NCI-H146 treated with DMSO at 0.1 percent for 48 hours (cell line): ENCODE measurements at regions not wholly inside any gene's neighbourhood (a gene's known extent, or its start where the extent isn't known, plus 50 kb on each side); places are given as distances from the start of the nearest gene placed in this dataset.

Experiments
- DNase-seq: peaks from one replicate; lab custom pipeline; 2025; ENCODE audit not compliant: unreplicated experiment; lab: John Stamatoyannopoulos, UW

DNA sequence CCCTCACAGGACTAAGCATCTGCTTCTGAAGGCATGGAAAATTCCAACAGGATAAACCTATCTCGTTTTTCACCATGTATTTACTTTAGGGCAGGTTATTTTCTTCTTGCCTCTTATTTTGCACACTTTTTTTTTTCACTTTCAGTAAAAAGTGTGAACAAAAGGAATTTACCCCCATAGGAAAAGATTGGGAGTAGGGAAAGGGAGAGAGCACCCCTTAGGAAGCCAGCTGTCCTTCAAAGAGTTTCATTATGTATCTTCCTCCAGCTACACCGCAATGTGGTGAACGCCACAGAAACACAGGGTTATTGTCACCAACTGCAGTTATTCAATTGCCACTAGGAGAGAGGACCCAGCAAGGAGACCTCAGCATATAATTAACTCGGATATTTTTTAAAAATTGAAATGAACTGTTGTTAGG lies 286.2 kb upstream of the VRK2 start:
- DNase-seq = no peak

DNA sequence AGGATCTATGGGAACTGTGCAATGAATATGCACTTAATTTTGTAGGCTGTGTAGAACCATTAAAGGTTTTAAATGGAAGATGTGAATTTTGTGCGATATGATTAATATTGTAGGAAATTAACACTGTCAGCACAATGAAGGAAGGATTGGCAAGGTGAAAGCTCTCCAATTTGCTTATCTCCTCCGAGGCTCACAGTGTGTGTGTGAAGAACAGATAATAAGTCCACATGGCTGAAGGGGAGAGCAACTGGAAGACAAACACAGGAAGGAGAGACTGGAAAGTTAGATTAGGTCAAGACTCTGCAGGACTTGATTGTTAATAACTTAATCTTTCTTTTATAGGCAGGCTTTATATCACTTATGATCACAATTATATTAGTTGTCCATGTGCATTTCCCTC lies 269.7 kb upstream of the VRK2 start:
- DNase-seq = peak; percentile 62

DNA sequence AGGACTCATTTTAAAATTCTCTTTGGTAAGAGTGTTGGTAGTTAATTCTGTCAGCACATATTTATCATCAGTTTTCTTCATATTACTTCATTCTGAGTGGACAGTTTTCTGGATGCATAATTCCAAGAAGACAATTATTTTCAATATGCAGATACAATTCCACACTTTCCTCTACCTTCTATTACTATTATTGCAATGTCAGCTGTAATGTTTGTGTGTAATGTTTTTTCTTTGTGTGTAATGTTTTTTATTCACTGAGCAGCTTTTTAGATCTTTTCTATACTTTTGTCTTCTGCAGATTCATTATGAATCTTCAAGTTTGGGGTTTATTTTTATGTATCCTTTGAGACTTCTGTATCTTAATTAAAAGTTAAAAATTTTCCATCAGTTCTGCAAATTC lies 264.0 kb upstream of the VRK2 start:
- DNase-seq = no peak

DNA sequence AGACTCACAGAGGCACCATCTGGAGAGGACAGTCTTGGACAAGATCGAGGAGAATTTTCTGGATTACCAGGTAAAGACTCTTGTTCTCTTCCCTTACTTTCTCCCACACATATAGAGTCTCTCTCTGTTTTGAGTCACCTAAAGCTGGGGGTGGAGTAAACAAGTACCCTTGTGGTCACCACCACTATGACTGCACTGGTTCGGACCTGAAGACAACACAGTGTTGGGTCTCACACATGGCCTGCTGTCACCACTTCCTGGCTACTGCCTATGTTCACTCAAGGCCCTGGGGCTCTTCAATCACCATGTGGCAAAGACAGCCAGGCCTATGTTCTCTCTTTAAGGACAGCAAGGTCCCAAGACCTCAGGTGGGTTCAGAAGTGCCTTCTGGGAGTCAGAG lies 253.3 kb upstream of the VRK2 start:
- no peak for DNase-seq

DNA sequence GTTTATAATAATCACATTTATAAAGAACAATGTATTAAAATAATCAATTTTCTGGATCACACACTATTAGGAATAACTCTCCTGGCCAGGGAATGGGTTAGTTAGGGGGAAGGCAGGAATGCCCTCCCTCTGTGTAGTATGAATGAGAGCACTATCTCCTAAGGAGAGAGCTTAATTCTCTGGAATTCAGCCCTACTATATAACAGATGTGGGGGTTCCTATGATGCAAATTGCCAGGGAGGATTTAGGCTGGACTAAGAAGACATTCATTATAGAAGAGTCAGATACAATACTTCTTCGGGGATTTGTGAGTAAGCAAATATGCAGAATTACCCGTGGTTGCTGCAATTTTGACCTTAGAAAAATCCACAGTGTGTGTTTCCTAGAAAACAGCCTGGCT lies 250.1 kb upstream of the VRK2 start:
- DNase-seq = no peak

DNA sequence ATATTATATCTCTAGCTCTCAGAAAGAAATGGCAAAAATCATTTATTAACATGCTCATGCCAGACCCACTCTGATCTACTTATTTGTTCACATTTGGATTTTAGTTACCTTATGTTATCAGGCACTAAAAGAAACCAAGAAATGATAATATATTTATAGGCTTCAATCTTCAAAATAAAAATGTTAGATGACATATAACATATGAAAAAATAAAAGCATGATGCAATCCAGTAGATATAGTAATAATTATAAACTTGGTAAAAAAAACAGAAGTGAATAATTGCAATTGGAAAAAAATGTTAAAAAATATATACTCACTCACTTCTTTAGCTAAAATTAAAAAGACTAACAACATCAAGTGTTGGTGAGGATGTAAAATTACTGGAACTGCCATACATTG lies 248.3 kb upstream of the VRK2 start:
- DNase-seq = no peak

DNA sequence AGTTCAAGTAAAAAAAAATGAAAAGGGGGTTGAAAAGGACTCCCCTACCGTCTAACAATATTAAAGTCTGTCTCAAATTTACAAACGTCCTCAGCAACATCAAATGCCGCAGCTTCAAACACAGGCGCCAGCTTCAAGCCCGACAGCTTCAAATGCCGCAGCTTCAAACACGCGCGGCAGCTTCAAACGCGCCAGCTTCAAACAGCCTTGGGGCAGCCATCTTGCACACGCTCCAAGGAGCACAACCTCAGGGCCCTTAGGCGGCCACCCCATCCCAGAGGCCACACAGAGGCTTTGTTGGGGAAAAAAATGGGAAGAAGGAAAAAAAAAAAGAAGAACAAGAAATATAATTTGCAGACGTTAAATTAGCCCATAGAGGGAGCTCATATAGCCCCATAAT lies 244.4 kb upstream of the VRK2 start:
- no peak for DNase-seq

DNA sequence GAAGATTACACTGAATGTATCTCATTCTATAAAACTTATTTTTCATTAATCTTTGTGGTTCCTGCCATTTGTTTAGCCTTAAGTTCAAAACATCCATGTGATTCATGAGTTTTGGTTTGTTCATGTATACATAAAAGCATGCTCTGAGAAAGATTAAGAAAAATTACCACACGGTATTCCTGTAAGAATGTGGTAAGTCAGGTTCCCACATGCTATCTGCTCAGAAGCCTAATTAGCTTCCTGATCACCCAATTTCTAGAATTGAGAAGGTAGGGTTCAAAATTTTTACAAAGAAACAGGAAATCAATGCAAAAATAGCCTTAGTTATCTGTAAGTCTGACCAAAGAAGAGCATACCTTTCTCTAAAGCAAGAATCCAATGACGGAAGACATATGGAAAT lies 241.6 kb upstream of the VRK2 start:
- no peak for DNase-seq

DNA sequence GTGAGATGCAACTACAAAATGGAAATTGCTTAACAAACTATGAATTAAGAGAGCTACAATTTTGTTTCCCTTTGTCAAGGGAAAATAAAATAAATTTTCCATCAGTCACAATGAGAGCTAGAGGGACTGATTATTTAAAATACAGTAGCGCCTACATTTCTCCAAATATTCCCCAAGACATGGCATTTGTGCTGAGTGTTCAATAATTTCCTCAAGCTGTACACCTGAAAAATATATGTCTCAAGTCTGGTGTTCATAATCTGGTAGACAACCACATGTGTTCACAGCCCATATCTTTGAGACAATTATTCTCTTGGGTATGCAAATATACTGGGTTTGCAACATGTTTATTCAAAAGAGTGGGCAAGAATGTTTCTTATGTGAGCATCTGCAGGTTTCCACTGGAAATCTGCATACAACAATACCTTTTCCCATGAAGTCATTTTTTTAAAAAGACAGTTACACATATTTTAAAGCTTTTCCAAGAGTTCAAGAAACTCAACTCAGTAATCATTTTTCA lies 240.1 kb upstream of the VRK2 start:
- DNase-seq = no peak

DNA sequence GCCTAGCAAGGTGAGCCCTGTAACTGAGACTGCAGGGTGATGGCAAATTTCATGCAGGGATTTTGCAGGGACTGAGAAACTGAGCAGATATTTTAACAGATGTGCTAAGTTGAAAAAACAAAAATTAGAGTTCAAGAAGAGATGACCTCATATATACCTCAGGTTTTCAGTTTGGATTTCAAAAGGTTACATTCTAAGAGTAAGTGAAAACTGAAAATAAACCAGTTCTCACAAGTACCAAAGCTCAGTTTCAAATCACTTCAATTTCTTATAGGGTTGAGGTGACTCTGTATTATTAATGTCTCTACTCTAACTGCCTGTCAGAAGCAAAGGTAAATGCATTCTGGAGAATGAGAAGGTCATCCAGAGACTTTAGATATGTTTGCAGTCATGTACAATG lies 237.4 kb upstream of the VRK2 start:
- no peak for DNase-seq

DNA sequence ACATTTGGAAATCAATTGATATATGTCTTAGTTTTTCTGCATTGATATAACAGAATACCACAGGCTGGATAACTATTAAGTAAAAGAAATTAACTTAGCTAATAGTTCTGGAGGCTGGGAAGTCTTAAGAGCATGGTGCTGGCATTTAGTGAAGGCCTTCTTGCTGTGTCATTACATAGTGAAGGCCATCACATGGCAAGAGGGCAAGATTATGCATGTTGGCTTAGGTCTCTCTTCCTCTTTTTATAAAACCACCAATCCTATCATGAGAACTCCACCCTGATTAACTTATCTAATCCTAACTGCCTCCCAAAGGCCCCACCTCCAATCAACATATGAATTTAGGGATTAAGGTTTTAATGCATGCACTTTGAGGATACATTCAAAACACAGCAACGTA lies 225.5 kb upstream of the VRK2 start:
- DNase-seq = no peak

DNA sequence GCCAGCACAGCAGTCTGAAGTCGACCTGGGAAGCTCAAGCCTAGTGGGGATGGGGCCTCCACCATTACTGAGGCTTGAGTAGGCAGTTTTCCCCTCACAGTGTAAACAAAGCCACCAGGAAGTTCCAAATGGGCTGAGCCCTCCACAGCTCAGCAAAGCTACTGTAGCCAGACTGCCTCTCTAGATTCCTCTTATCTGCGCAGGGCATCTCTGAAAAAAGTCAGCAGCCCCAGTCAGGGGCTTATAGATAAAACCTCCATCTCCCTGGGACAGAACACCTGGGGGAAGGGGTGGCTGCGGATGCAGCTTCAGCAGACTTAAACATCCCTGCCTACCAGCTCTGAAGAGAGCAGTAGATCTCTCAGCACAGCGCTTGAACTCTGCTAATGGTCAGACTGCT lies 218.4 kb upstream of the VRK2 start:
- DNase-seq = no peak

DNA sequence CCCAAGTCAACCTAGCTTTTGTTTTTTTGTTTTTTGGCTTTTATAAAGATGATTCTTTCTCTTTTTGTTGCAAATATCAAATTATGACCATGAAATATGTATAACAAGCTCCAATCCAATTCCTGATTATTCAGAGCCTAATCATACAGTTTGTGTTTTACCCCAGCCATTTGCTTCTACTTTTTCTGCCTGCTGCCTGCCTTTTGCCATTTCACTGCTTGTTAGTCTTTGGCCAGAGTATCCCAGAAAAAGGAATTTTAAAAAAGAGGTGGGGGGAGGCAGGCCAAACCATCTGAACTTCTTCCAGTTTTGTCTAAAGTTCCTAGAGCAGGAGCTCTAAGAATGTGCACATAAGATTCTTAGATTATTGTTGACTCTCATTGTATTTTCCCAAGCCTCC lies 211.9 kb upstream of the VRK2 start:
- no peak for DNase-seq

DNA sequence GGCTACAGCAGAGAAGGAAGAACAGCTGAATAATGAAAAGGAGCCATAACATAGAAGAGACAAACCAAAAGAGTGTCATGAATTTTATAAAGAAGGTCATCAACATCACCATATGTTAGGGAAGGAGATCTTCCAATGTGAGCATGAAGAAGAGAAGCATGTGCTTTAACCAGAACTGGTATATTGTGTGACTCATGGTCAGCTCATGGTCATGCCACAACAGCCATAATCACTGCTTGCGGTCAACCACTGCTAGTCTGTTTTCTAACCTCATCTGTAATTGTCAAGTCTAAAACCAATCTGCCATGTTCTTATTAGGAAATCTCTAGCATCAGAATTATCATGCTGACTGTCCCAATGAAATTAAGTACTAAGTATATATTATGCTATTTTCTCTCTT lies 204.1 kb upstream of the VRK2 start:
- no peak for DNase-seq

DNA sequence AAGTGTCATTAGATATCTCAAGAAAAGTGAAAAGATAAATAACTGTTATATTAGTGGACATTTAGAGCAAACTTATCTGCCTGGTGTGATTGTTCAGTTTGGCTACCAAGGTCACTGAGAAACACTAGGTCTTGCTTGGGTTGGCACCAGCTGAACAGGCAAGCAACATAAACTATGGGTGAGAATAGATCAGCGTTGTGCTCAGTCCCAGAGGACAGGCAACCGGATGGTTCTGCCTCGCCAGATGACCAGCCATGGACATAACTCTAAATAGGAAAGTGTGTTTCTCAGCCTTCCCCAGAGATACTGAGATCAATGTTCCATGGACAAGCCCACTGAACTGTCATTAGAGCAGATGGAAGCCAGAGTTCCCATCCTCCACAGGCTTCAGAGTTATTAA lies 203.4 kb upstream of the VRK2 start:
- DNase-seq = no peak

DNA sequence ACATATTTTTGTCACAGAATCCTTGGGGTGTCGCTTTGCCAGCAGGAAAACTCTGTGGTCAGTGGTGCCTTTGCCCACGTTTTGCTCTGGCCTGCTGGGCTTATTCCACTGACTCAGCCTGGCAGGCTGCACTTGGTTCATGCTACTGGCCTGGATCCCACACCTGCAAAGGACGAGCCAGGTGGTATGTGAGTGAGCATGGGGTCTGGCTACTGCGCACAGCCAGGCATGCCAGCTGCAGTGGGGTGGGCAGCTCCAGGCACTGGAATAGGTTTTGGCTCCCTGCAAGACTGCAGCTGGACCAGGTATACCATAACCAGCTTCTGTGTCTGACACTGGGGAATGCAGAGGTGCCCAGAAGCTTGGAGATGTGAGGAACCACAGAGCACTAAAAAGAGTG lies 197.9 kb upstream of the VRK2 start:
- no peak for DNase-seq

DNA sequence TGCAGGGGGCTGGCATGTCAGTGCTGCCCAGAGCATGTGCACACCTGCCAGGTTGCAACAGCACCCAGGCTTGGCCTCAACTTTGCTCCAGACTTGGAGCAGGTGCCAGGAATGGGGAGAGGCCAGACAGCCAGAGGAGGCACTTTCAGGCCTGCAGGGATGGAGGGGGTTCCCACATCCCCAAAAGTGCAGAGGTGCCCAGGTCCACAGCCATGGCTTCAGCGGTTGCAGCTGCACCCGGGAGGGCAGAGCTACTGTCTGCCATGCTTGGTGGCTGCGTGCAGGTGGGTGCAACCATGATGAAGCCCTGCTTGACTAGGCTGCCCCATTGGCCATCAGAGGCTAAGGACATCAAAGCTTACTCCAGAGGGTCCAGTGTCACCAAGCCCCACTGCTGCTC lies 196.8 kb upstream of the VRK2 start:
- no peak for DNase-seq

DNA sequence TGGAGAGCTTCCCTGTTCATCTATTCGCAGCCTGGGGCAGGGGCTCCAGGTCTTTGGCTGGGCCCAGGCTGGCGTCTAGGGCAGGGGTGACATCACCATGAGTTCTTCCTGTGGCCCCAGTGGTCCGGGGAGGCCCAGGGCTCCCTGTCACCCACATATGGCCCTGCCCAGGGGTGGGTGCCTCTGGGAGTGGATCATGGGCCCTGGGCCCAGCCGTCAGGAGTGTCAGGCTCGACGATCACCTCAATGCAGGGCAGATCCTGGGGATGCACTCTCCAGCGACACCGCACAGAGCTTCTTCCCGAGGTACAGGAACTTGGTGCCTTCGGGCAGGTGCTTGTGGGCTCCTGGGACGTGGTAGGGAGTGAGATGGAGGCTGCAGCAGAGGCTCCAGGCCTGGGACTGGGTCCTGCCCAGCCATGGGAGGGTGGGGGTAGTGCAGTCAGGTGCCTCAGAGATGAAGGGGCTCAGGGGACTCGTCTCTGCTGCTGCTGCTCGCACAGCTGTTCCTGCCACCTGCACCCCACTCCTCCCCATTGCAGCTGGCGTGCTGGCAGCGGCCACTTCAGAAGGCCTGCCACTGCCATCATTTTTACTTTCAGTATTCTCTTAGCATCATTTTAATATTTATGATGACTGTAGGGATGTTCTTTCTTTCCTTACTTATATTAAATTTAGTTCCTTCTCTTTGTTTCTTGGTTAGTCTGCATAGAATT lies 196.0 kb upstream of the VRK2 start:
- no peak for DNase-seq

DNA sequence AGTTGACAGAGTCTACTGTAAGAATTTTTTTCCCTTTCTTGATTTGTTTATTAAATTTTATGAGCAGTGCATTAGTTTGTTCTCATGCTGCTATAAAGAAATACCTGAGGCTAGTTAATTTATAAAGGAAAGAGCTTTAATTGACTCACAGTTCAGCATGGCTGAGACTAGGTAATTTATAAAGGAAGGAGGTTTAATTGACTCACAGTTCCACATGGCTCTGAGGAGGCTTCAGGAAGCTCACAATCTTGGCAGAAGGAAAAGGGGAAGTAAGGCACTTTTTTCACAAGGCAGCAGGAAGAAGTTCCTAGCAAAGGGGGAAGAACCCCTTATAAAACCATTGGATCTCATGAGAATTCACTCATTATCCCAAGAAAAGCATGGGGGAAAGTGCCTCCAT lies 191.4 kb upstream of the VRK2 start:
- no peak for DNase-seq

DNA sequence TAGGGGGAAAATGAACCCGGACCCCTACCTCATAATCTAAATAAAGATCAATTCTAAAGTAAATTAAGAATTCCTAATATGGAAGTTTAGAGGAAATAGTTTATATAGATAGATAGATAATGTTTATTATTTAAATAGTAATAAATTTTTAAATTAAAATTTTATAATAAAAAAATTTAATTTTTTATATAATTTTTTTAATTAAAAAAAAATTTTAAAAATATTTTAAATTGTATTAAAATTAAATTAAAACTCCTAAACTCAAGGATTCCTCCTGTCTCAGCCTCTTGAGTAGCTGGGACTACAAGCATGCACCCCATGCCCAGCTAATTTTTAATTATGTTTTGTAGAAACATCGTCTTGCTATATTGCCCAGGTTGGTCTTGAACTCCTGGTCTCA lies 186.9 kb upstream of the VRK2 start:
- DNase-seq = no peak

DNA sequence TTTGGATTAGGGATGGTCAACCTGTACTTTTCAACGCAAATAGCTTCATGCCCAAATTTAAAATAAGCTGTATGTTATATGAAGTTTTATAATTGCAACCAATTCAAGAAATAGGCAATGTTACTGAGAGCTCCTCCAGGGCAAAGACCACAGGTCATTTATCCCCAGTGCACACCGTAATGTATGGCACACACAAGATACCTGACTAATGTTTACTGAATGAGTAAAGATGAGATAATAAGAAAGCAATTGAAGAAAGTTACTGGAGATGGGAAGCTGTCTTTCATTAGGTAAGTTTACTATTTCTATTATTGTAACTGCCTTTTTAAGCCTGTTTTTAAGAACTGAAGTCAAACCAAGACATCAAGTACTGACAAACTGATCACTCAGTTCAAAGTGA lies 184.5 kb upstream of the VRK2 start:
- DNase-seq = no peak

DNA sequence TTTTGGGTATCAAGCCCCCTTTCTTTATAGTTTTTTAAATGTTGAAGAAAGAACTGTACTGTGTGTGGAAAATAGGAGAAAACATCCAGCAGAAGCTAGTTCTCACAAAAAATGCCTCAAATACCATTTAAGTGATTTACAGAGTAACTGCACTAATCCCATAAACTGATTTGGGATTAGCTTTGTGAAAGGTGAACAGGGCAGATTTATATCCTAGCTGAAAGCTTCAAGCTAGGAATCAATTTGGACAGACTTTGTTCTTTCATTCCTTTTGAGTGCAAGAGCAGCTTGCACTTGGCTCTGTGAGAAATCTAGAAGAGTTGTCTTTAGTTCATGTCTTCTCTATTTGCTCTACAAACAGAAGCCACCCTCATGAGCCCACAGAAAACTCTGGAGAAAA lies 183.9 kb upstream of the VRK2 start:
- DNase-seq = no peak

DNA sequence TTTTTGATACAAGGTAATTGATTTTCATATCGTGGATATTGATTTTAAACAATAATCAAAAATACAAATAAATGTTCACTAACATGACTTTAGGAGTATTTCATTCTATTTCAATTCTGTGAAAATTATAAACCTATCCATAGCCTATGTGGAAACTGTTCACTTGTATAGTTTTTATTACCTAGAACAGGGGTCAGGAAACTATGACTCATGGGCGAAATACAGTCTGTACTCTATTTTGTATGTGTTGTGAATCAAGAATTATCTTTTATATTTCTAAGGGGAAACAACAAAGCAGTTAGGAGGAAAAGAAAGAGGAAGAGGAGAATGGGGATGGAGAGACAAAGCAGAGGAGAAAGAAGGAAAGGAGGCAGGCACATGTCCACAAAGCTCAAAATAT lies 181.7 kb upstream of the VRK2 start:
- DNase-seq = no peak
